MM.1S (cell line): ENCODE measurements at regions not wholly inside any gene's neighbourhood (a gene's known extent, or its start where the extent isn't known, plus 50 kb on each side); places are given as distances from the start of the nearest gene placed in this dataset.

Experiments used
- CTCF ChIP-seq: fragments of 300-600 bp; sonication (generic); IDR thresholded peaks from 2 replicates; pipeline ENCODE4 v1.5.1; 2016; ENCODE audit warnings: antibody characterized with exemption, low read length, mixed read lengths
- EZH2phosphoT487 ChIP-seq: fragments of 300-600 bp; sonication (generic); IDR thresholded peaks from 2 replicates; pipeline ENCODE4 v1.6.1; 2018; ENCODE audit warnings: antibody characterized with exemption, low read length

- TF ChIP-seq CTCF = no peak
- TF ChIP-seq EZH2phosphoT487 = no peak
Observed at GRCh38 chr10:128744092-128744491, 617.9 kb upstream of the MKI67 start.
